ENCODE measurements at regions not wholly inside any gene's neighbourhood (a gene's known extent, or its start where the extent isn't known, plus 50 kb on each side); places are given as distances from the start of the nearest gene placed in this dataset.

DNA sequence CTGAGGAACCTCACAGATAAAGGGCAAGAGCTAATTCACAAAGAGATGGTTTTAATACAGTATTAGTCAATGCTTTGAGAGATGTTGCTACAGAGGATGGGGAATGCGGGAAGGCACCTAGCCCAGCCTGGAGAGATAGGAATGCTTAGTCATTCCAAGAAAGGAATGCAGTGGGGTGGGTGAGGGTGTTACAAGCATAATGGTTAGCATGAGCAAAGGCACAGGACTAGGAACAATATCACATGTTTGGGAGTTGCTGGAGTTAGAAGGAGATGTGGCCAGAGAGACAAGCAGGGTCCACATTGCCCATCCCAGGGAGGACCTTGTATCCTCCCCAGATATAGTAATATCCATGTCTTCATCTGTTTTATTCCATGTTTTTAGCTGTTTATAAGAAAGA lies 107.0 kb upstream of the OGFRL1 start:
- Mint-ChIP-seq H3K27ac (ENCODE audit: unreplicated experiment) (no peak overlapping the region), H3K36me3 (ENCODE audit: low read depth, unreplicated experiment) (no peaks in the 10 kb centered on the region), H3K27me3 (ENCODE audit: unreplicated experiment) (peaks cover 2% of the 10 kb centered on the region), H3K4me3 (ENCODE audit: unreplicated experiment) (no peak overlapping the region), H3K4me1 (ENCODE audit: unreplicated experiment) (no peaks in the 10 kb centered on the region), H3K9me3 (ENCODE audit: unreplicated experiment) (no peaks in the 10 kb centered on the region)
- no peak for DNase-seq (ENCODE audit: low spot score)
- TF ChIP-seq, protein P1, sequence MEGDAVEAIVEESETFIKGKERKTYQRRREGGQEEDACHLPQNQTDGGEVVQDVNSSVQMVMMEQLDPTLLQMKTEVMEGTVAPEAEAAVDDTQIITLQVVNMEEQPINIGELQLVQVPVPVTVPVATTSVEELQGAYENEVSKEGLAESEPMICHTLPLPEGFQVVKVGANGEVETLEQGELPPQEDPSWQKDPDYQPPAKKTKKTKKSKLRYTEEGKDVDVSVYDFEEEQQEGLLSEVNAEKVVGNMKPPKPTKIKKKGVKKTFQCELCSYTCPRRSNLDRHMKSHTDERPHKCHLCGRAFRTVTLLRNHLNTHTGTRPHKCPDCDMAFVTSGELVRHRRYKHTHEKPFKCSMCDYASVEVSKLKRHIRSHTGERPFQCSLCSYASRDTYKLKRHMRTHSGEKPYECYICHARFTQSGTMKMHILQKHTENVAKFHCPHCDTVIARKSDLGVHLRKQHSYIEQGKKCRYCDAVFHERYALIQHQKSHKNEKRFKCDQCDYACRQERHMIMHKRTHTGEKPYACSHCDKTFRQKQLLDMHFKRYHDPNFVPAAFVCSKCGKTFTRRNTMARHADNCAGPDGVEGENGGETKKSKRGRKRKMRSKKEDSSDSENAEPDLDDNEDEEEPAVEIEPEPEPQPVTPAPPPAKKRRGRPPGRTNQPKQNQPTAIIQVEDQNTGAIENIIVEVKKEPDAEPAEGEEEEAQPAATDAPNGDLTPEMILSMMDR (IDR thresholded peaks at IDR 0.05; ENCODE audit: unreplicated experiment), result no peak

DNA sequence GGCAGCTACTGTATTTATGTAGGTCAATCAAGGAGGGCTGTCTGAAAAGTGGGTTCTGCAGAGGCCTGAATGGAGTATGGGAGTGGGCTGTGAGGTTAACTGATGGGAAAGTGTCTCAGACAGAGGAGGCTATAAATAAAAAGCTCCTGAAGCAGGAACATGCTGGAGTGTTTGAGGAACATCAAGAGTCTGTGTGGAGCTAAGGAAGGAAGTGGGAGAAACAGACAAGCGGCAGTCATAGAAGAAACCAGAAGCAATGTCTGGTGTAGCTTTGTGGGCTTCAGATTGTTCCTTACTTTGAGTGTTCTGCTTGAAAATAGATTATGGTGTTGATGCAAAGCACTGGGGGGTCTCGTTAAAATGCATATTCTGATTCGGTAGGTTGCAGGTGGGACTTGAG lies 101.5 kb upstream of the OGFRL1 start:
- DNase-seq (ENCODE audit: low spot score), result no peak
- Mint-ChIP-seq H3K4me3 (ENCODE audit: unreplicated experiment) (no peak overlapping the region), H3K27ac (ENCODE audit: unreplicated experiment) (no peak overlapping the region), H3K27me3 (ENCODE audit: unreplicated experiment) (no peaks in the 10 kb centered on the region), H3K4me1 (ENCODE audit: unreplicated experiment) (no peaks in the 10 kb centered on the region), H3K9me3 (ENCODE audit: unreplicated experiment) (no peaks in the 10 kb centered on the region), H3K36me3 (ENCODE audit: low read depth, unreplicated experiment) (no peaks in the 10 kb centered on the region)
- TF ChIP-seq, protein P1 (IDR thresholded peaks at IDR 0.05; ENCODE audit: unreplicated experiment), result no peak

DNA sequence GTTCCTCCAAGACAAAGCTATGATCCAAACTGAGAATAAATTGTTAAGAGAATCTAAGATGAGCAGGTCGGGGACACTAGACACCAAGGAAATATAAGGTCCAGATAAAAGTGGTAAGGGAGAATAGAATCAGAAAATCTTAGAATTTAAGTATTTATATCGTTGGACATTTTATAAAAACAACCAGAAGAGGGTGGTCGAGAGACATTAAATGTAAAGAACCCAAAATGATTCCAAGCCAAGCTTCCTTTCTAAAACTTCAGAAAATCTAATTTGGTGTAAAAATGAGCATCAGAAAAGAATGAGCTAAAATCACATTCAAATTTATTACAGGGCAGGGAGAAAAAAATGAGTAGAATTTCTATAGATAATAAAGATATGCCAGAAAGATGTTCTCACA lies 97.8 kb upstream of the OGFRL1 start:
- no peak for DNase-seq (ENCODE audit: low spot score)
- Mint-ChIP-seq H3K9me3 (ENCODE audit: unreplicated experiment) (no peaks in the 10 kb centered on the region), H3K4me3 (ENCODE audit: unreplicated experiment) (no peak overlapping the region), H3K27ac (ENCODE audit: unreplicated experiment) (no peak overlapping the region), H3K36me3 (ENCODE audit: low read depth, unreplicated experiment) (no peaks in the 10 kb centered on the region), H3K27me3 (ENCODE audit: unreplicated experiment) (no peaks in the 10 kb centered on the region), H3K4me1 (ENCODE audit: unreplicated experiment) (no peaks in the 10 kb centered on the region)
- TF ChIP-seq, protein P1 (IDR thresholded peaks at IDR 0.05; ENCODE audit: unreplicated experiment), result peak; percentile 40

DNA sequence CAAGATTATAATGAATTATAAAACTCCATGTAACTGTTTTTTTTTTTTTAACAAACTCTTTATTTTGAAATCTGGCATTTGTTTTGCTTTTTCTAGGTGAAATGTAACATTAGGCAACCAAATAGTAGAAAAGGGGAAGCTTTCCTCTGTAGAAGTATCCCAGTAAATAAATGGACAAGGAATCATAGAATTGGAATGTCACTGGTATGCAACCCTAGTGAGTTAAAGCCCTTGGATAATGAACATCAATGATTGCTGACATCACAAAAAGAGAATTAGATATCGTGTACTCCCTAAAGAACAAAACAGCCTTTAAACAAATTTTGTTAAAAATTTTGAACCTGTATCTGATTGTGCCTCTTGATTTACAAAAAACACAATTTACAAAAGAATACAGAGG lies 93.9 kb upstream of the OGFRL1 start:
- TF ChIP-seq, protein P1 (IDR thresholded peaks at IDR 0.05; ENCODE audit: unreplicated experiment), result no peak
- Mint-ChIP-seq H3K9me3 (ENCODE audit: unreplicated experiment) (no peaks in the 10 kb centered on the region), H3K4me3 (ENCODE audit: unreplicated experiment) (no peak overlapping the region), H3K36me3 (ENCODE audit: low read depth, unreplicated experiment) (no peaks in the 10 kb centered on the region), H3K4me1 (ENCODE audit: unreplicated experiment) (no peaks in the 10 kb centered on the region), H3K27ac (ENCODE audit: unreplicated experiment) (no peak overlapping the region), H3K27me3 (ENCODE audit: unreplicated experiment) (peaks cover 1% of the 10 kb centered on the region)
- no peak for DNase-seq (ENCODE audit: low spot score)

DNA sequence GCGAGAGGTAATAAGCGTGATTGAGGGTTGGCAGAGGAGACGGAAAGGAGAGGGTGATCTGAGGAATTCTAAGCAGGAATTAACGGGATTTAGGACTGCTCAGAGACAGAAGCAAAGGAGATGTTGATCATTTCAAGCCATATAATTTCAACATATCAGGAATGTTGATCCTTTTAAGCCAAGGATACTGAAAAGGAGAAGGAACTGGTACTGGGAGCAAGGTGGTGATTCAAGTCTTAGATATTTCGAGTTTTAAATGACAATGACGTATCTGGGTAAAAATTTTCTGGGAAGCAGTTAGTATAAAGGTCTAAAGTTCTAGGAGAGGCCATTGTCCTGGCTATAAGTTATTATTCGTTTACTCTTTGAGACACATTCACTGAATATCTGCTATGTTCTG lies 91.3 kb upstream of the OGFRL1 start:
- Mint-ChIP-seq H3K4me3 (ENCODE audit: unreplicated experiment) (no peak overlapping the region), H3K36me3 (ENCODE audit: low read depth, unreplicated experiment) (no peaks in the 10 kb centered on the region), H3K27me3 (ENCODE audit: unreplicated experiment) (peaks cover 1% of the 10 kb centered on the region), H3K4me1 (ENCODE audit: unreplicated experiment) (no peaks in the 10 kb centered on the region), H3K9me3 (ENCODE audit: unreplicated experiment) (no peaks in the 10 kb centered on the region), H3K27ac (ENCODE audit: unreplicated experiment) (no peak overlapping the region)
- DNase-seq (ENCODE audit: low spot score), result no peak
- TF ChIP-seq, protein P1 (IDR thresholded peaks at IDR 0.05; ENCODE audit: unreplicated experiment), result no peak
